ENCODE measurements at regions not wholly inside any gene's neighbourhood (a gene's known extent, or its start where the extent isn't known, plus 50 kb on each side); places are given as distances from the start of the nearest gene placed in this dataset.

DNA sequence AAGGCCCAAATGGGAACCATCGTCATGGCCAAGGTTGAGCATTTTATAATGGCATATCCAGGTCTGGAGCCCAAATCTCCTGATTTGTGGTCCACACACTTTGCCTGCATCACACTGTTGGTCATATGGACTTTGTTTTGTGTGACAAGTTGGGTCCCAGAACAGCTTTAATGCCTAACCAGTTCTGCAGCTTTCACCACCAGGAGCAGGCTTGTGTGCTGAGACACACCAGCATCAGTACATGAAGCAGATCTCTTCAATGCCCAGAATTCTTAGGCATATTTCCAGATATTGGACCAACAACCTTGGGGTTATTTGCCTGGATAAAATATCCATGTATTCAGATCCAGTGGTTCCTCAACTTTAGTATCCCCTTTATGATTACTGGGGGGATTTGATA, 371.3 kb downstream of the FBXW7 start:
- in situ Hi-C loops (cut with HindIII; ENCODE audit: low sequenced_read_pairs) = no loop called here

- in situ Hi-C loops (cut with HindIII; ENCODE audit: low sequenced_read_pairs) = no loop called here
These were observed 373.6 kb downstream of the FBXW7 start for GRCh38 chr4:152162331-152162697.

DNA sequence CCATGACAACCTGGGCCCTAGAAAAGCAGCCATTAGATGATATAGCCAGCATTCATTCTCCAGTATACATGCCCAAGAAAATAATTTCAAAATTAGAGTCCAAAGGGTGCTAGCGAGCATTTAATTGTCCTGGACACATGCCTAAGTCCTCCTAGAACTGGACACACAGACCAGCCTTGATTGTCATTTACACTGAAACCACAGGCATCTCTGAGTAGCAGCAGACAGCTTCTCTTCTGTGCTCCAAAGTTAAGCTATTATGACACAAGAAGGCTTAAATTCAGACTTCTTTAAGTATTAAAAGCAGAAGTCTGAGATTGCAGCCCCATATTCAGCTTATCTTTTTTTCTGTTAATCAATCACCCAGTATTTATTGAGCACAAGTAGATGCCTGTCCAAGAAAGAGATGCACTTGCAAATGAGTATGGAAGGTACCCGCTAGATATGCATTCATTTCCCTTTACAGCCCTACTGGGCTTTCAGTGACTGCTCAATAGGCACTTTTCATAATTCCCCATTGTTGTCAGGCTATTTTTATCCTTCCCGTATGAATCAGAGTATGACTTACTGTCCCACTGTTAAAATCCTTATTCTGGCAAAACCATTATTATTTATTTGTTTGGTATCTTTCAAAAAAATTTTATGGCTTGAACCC, 374.1 kb downstream of the FBXW7 start:
- in situ Hi-C loops (cut with HindIII; ENCODE audit: low sequenced_read_pairs) = no loop called here

GRCh38 chr4:152160225-152160800, 375.6 kb downstream of the FBXW7 start:
- in situ Hi-C loops (cut with HindIII; ENCODE audit: low sequenced_read_pairs) = no loop called here

GRCh38 chr4:152159773-152160172, 376.1 kb downstream of the FBXW7 start:
- in situ Hi-C loops (cut with HindIII; ENCODE audit: low sequenced_read_pairs) = no loop called here

GRCh38 chr4:152158225-152158624, 377.7 kb downstream of the FBXW7 start:
- in situ Hi-C loops (cut with HindIII; ENCODE audit: low sequenced_read_pairs) = no loop called here

GRCh38 chr4:152157629-152158028, 378.3 kb downstream of the FBXW7 start:
- in situ Hi-C loops (cut with HindIII; ENCODE audit: low sequenced_read_pairs) = no loop called here

DNA sequence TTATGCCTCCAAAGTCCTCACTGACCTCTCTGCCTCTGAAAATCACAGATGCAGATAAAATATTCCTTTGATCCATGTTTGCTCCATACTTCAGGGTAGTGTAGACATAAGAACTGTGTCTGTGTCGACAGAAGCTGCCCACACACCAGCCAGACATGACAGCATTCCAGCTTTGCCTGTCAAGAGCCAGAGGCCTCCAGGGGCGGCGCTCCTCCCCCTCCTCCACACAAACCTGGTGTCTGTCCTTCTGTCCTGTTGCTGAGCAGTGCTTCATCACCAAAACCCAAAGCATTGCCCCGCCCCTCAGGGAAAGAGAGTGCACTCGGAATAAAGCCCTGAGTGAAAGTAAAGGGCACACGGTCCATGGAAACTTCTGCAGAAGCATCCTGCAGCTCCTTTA, 379.4 kb downstream of the FBXW7 start:
- in situ Hi-C loops (cut with HindIII; ENCODE audit: low sequenced_read_pairs) = no loop called here

GRCh38 chr4:152155070-152155469, 380.8 kb downstream of the FBXW7 start:
- in situ Hi-C loops (cut with HindIII; ENCODE audit: low sequenced_read_pairs) = no loop called here

DNA sequence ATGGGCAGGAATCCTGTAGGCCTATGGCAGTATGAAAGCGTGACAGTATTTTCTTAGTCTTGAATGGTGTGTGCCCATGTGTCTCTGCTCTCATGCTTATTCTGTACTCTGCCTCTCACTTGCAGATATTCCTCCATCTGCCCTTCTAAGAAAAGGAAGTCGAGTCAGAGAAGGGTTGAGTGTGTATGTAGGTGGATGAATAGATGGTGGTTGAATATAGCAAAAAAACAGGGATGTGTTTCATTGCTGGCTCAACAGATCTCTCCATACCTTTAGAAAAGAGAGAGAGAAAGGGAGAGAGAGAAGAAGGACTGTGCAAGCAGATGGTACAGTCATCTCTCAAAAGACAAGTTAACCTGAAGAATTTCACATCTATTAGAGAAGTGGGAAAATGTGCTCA, 381.5 kb downstream of the FBXW7 start:
- in situ Hi-C loops (cut with HindIII; ENCODE audit: low sequenced_read_pairs) = no loop called here

GRCh38 chr4:152153476-152154270, 382.2 kb downstream of the FBXW7 start:
- in situ Hi-C loops (cut with HindIII; ENCODE audit: low sequenced_read_pairs) = no loop called here

- in situ Hi-C loops (cut with HindIII; ENCODE audit: low sequenced_read_pairs) = no loop called here
These were observed 385.7 kb downstream of the FBXW7 start for GRCh38 chr4:152150214-152150613.

- in situ Hi-C loops (cut with HindIII; ENCODE audit: low sequenced_read_pairs) = no loop called here
These were observed 386.1 kb downstream of the FBXW7 start for GRCh38 chr4:152149745-152150144.

GRCh38 chr4:152148057-152148456, 387.2 kb upstream of the GATB start:
- in situ Hi-C loops (cut with HindIII; ENCODE audit: low sequenced_read_pairs) = no loop called here

DNA sequence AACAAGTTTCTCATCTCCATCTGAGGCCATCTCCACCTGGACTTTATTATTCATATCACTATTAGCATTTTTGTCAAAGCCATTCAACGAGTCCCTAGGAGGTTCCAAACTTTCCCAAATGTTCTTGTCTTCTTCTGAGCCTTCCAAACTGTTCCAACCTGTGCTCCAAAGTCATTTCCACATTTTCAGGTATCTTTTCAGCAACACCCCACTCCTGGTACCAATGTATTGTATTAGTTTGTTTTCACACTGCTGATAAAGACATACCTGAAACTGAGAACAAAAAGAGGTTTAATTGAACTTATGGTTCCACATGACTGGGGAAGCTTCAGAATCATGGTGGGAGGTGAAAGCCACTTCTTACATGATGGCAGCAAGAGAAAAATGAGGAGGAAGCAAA, 385.4 kb upstream of the GATB start:
- in situ Hi-C loops (cut with HindIII; ENCODE audit: low sequenced_read_pairs) = no loop called here

DNA sequence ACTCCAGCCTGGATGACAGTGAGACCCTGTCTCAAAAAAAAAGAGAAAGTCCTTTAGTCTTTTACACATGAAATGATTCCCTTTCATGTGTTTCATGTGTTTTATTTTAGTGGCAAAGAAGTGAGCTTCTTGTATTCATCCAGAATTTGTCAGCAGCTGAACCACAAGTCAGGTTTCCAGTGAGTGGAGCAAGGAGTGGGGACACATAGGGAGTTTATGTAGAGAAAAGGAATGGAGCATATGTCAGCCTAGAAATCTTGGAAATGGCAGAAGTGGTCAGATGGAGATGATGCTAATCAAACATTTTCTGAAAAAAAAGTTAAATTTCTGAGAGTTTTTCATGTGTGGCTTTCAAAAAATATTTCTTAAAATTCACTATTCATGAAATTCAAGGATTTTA, 383.0 kb upstream of the GATB start:
- in situ Hi-C loops (cut with HindIII; ENCODE audit: low sequenced_read_pairs) = no loop called here

GRCh38 chr4:152138451-152138850, 377.6 kb upstream of the GATB start:
- in situ Hi-C loops (cut with HindIII; ENCODE audit: low sequenced_read_pairs) = no loop called here

DNA sequence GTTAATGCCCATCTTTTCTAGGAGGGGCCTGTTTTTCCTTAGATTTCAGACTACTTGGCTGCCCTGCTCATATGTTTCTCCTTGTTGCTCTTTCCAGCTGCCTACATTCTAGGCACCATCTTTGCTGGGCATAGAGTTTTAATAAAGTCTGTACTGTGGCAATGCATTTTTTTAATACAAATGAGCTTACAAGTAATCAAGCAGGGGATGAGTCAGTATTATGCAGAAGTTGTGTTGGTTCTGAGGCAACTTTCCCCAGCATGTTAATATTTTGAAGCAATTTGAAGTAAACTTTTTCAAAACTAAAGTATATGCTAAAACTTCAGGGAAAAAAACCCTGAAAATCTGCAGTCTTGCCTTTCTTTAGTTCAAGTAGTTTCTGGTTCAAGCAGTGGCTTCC, 372.0 kb upstream of the GATB start:
- in situ Hi-C loops (cut with HindIII; ENCODE audit: low sequenced_read_pairs) = no loop called here

DNA sequence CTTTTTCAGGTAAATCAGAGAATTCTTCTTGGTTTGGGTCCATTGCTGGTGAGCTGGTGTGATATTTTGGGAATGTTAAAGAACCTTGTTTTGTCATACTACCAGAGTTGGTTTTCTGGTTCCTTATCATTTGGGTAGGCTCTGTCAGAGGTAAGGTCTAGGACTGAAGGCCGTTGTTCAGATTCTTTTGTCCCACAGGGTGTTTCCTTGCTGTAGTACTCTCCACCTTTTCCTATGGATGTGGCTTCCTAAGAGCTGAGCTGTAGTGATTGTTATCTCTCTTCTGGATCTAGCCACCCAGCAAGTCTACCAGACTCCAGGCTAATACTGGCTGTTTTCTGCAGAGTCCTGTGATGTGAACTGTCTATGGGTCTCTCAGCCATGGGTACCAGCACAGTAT, 367.5 kb upstream of the GATB start:
- in situ Hi-C loops (cut with HindIII; ENCODE audit: low sequenced_read_pairs) = no loop called here

- in situ Hi-C loops (cut with HindIII; ENCODE audit: low sequenced_read_pairs) = no loop called here
These were observed 365.4 kb upstream of the GATB start for GRCh38 chr4:152126238-152126637.

DNA sequence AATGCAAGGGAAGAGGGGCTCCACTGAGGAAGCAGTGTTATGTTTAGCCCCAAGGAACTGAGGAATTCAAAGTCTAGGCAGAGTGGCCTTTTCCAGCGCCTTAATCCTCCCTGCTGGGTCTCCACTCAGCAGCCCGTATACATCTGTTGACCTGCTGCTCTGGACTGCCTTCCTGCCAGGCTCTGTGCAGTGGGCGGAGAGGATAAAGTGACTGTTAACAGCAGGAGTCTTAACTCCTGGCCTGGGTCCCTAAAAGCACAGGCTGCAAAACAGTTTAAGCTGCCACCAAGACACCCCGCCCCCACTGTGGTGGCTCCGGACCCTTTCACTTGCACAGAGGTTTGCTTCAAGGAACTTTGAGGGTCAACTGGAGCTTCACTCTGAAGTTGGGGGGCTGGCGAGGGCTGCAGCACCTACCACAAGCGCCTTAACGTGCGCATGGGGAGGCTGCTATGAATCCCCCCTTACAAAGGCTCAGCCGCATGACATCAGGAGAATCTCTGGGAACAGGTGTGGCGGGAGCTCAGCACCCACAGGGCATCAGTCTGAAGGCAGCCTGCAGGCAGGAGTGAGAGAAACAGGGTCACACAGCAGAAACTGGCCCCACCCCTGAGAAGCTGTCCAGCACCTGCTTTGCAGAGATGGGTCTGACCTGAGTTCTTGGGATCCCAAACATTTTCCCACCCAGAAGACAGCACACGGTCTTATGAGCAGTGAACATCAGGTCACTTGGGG, 358.2 kb upstream of the GATB start:
- in situ Hi-C loops (cut with HindIII; ENCODE audit: low sequenced_read_pairs) = no loop called here
